CD14-positive monocyte (primary cell): ENCODE measurements at regions not wholly inside any gene's neighbourhood (a gene's known extent, or its start where the extent isn't known, plus 50 kb on each side); places are given as distances from the start of the nearest gene placed in this dataset.

ENCODE experiments used
- DNase-seq, 3 donors: peaks; one replicate each; pipeline ENCODE4 v3.0.0-alpha.2; 2011 to 2022
- H2AFZ ChIP-seq: 2 replicates; pipeline ENCODE4 v1.6.0; 2012; ENCODE audit warnings: mild to moderate bottlenecking, low read depth, low read length, inconsistent platforms; ENCODE audit not compliant: insufficient read depth, poor library complexity, severe bottlenecking
- H3K27ac ChIP-seq, 2 donors: 1 replicate in 1 of 2; 2 replicates in 1 of 2; pipeline ENCODE4 v1.5.1; 2012 to 2013; ENCODE audit warnings: low read length in 2 of 2, control low read depth in 1 of 2, inconsistent platforms in 1 of 2, low read depth in 1 of 2, mild to moderate bottlenecking in 1 of 2
- H3K27me3 ChIP-seq, 2 donors: one replicate each; pipeline versions ENCODE4 v1.6.0 to v1.6.1; 2011 to 2013; ENCODE audit warnings: low read length in 2 of 2; ENCODE audit not compliant: control insufficient read depth in 2 of 2, insufficient read depth in 2 of 2
- H3K36me3 ChIP-seq, 2 donors: replicated peaks in 1 of 2; 1 replicate in 1 of 2; 2 replicates in 1 of 2; pipeline versions ENCODE4 v1.5.1 to v1.6.1; 2012 to 2013; ENCODE audit warnings: low read length in 2 of 2, control low read depth in 1 of 2, inconsistent platforms in 1 of 2, mild to moderate bottlenecking in 1 of 2; ENCODE audit not compliant: insufficient read depth in 2 of 2, control insufficient read depth in 1 of 2
- H3K4me1 ChIP-seq, 2 donors: 1 replicate in 1 of 2; 2 replicates in 1 of 2; pipeline versions ENCODE4 v1.5.1 to v1.6.1; 2012 to 2013; ENCODE audit warnings: low read length in 2 of 2, control low read depth in 1 of 2, inconsistent platforms in 1 of 2, mild to moderate bottlenecking in 1 of 2, moderate library complexity in 1 of 2; ENCODE audit not compliant: insufficient read depth in 2 of 2, control insufficient read depth in 1 of 2
- H3K4me2 ChIP-seq: replicated peaks from 2 replicates; pipeline ENCODE3; 2012; ENCODE audit warnings: low read length, moderate library complexity, mild to moderate bottlenecking; ENCODE audit not compliant: poor library complexity, severe bottlenecking; ENCODE audit errors: extremely low read depth
- H3K4me3 ChIP-seq, 3 experiments: fragments of 200-600 bp in 1 of 3; sonication (generic) in 1 of 3; replicated peaks in 1 of 3; 1 replicate in 2 of 3; 2 replicates in 1 of 3; pipeline ENCODE4 v1.5.1; 2011 to 2013; ENCODE audit warnings: low read length in 3 of 3, mild to moderate bottlenecking in 3 of 3, control low read depth in 2 of 3, low read depth in 2 of 3, inconsistent platforms in 1 of 3, moderate library complexity in 1 of 3
- H3K79me2 ChIP-seq: 2 replicates; pipeline ENCODE4 v1.6.0; 2012; ENCODE audit warnings: mild to moderate bottlenecking, control low read depth, inconsistent platforms, low read length, moderate library complexity; ENCODE audit not compliant: insufficient read depth
- H3K9ac ChIP-seq: 2 replicates; pipeline ENCODE4 v1.6.0; 2017; ENCODE audit warnings: low read length, mild to moderate bottlenecking; ENCODE audit not compliant: insufficient read depth, poor library complexity, severe bottlenecking
- H3K9me3 ChIP-seq, 2 donors: replicated peaks in 1 of 2; 1 replicate in 1 of 2; 2 replicates in 1 of 2; pipeline versions ENCODE4 v1.5.1 to v1.6.1; 2012 to 2013; ENCODE audit warnings: low read length in 2 of 2, control low read depth in 1 of 2; ENCODE audit not compliant: control insufficient read depth in 1 of 2, insufficient read depth in 1 of 2
- H4K20me1 ChIP-seq: 2 replicates; pipeline ENCODE4 v1.6.0; 2012; ENCODE audit warnings: mild to moderate bottlenecking, low read length, control low read depth, moderate library complexity; ENCODE audit not compliant: insufficient read depth
- H3K27ac Mint-ChIP-seq, 7 donors: one replicate each; pipeline ENCODE4 v1.8.0; 2020; ENCODE audit warnings: mild to moderate bottlenecking in 7 of 7, mixed read lengths in 7 of 7, moderate library complexity in 6 of 7, inconsistent platforms in 2 of 7
- H3K27me3 Mint-ChIP-seq, 3 donors: one replicate each; pipeline ENCODE4 v1.8.0; 2021 to 2022; ENCODE audit warnings: low read depth in 3 of 3, mild to moderate bottlenecking in 3 of 3, mixed read lengths in 3 of 3, moderate library complexity in 3 of 3, inconsistent platforms in 1 of 3
- H3K36me3 Mint-ChIP-seq, 2 donors: one replicate each; pipeline ENCODE4 v1.8.0; 2020; ENCODE audit warnings: mixed read lengths in 2 of 2, inconsistent platforms in 1 of 2, mild to moderate bottlenecking in 1 of 2
- H3K4me1 Mint-ChIP-seq: one replicate; pipeline ENCODE4 v1.8.0; 2020; ENCODE audit warnings: mild to moderate bottlenecking, mixed read lengths
- H3K4me3 Mint-ChIP-seq, 2 donors: one replicate each; pipeline ENCODE4 v1.8.0; 2020; ENCODE audit warnings: mild to moderate bottlenecking in 2 of 2, mixed read lengths in 2 of 2, moderate library complexity in 1 of 2
- H3K9me3 Mint-ChIP-seq, 7 donors: one replicate each; pipeline ENCODE4 v1.8.0; 2020 to 2022; ENCODE audit warnings: mixed read lengths in 7 of 7, mild to moderate bottlenecking in 6 of 7, moderate library complexity in 6 of 7, inconsistent platforms in 2 of 7
- CTCF ChIP-seq: fragments of 200-600 bp; IDR thresholded peaks from one replicate; pipeline ENCODE4 v1.8.0; 2022; ENCODE audit warnings: antibody characterized with exemption, mild to moderate bottlenecking
- WGBS: methylation state at CpG from one replicate; pipeline ENCODE4 v1.1.5; 2013; ENCODE audit warnings: missing lambda C conversion rate; ENCODE audit not compliant: insufficient coverage; 5-methylcytosine and 5-hydroxymethylcytosine counted together
- intact Hi-C, 2 donors: fragments of 100-400 bp; cut with micrococcal nuclease; formaldehyde crosslinking; loops; one replicate each; pipeline versions ENCODE4 v1.15.0 to v1.15.1; 2023

DNA sequence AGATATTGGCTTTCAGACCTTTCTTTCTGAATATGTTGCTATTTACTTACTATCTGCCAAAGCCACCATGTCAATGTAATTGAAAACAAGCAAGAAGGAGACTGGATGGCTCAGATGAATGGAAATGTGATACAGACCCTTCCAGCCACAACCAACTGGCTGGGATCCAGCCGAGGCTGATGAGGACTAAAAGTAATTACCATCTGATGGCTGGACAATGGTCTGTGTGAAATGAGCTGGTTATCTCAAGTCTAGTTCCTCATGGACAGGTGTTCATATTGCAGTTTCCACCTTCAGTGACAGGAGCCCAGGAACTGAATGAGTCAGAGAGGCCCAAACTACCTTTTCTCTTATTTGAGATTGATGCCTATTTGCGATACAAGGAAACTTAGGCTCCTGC lies 267.5 kb downstream of the GATA3 start:
- intact Hi-C loops = no loop called here
- Mint-ChIP-seq H3K27me3 (peaks cover 2 to 11% (median 6%) of the 10 kb centered on the region in 3 donors), H3K4me3 (no peak overlapping the region), H3K9me3 (no peaks in the 10 kb centered on the region), H3K4me1 (peaks cover 3% of the 10 kb centered on the region), H3K27ac (no peak overlapping the region), H3K36me3 (no peaks in the 10 kb centered on the region)
- Histone ChIP-seq H3K36me3 (no peaks in the 10 kb centered on the region), H4K20me1 (no peaks in the 10 kb centered on the region), H2AFZ (no peak overlapping the region), H3K9ac (no peak overlapping the region), H3K4me1 (no peaks in the 10 kb centered on the region), H3K9me3 (no peaks in the 10 kb centered on the region), H3K4me3 (no peak overlapping the region), H3K79me2 (no peaks in the 10 kb centered on the region), H3K4me2 (no peak overlapping the region), H3K27me3 (no peaks in the 10 kb centered on the region), H3K27ac (no peak overlapping the region)
- TF ChIP-seq CTCF = no peak
- DNase-seq = no peak
- no CpG with 5 or more reads among the region's 2 CpGs for WGBS

- no peaks in the 10 kb centered on the region for H4K20me1 ChIP-seq
- H3K9me3 Mint-ChIP-seq = no peaks in the 10 kb centered on the region
- no peak for DNase-seq
- no peak overlapping the region for H3K27ac ChIP-seq
- 58% methylated on average over 3 of the region's 3 CpGs for WGBS
- H3K4me2 ChIP-seq = no peak overlapping the region
- no peaks in the 10 kb centered on the region for H3K4me1 ChIP-seq
- H3K36me3 Mint-ChIP-seq = no peaks in the 10 kb centered on the region
- H2AFZ ChIP-seq = no peak overlapping the region
- no peaks in the 10 kb centered on the region for H3K27me3 ChIP-seq
- no peak for TF ChIP-seq CTCF
- intact Hi-C loops = no loop called here
- peaks cover 2 to 11% (median 9%) of the 10 kb centered on the region in 3 donors for H3K27me3 Mint-ChIP-seq
- no peaks in the 10 kb centered on the region for H3K36me3 ChIP-seq
- H3K4me3 Mint-ChIP-seq = no peak overlapping the region
- no peaks in the 10 kb centered on the region for H3K79me2 ChIP-seq
- no peaks in the 10 kb centered on the region for H3K9me3 ChIP-seq
- no peak overlapping the region for H3K9ac ChIP-seq
- H3K4me3 ChIP-seq = no peak overlapping the region
- H3K27ac Mint-ChIP-seq = no peak overlapping the region
- peaks cover 3% of the 10 kb centered on the region for H3K4me1 Mint-ChIP-seq
Observed at GRCh38 chr10:8323428-8324054, 269.1 kb downstream of the GATA3 start.
